H1 (cell line): ENCODE measurements at regions not wholly inside any gene's neighbourhood (a gene's known extent, or its start where the extent isn't known, plus 50 kb on each side); places are given as distances from the start of the nearest gene placed in this dataset.

ENCODE experiments used
- CTCF ChIA-PET: fragments of 300-600 bp; sonication (Branson Sonifier 250); formaldehyde crosslinking; loops from one replicate; lab custom pipeline; 2021; ENCODE audit not compliant: partially characterized antibody; lab: Charles Lee
- POLR2A ChIA-PET: fragments of 300-600 bp; sonication (Branson Sonifier 250); formaldehyde crosslinking; loops from one replicate; lab custom pipeline; 2021; ENCODE audit warnings: inconsistent platforms; ENCODE audit not compliant: partially characterized antibody; lab: Charles Lee
- DNase-seq, 2 experiments: peaks; one replicate each; pipeline versions ENCODE4 v3.0.0 to v3.0.0-alpha.2; 2010 to 2022; ENCODE audit warnings: low spot score in 2 of 2, low read depth in 1 of 2, mixed read lengths in 1 of 2
- FAIRE-seq: peaks from 2 replicates; lab custom pipeline; 2011; peaks lifted over from hg19 to GRCh38; lab: Jason Lieb, UNC
- H2AFZ ChIP-seq: 2 replicates; pipeline ENCODE4 v1.8.1; 2012; ENCODE audit warnings: low read length, inconsistent platforms
- H2AK5ac ChIP-seq: 2 replicates; pipeline ENCODE4 v1.6.1; 2013; ENCODE audit warnings: low read depth, low read length
- H2BK120ac ChIP-seq: replicated peaks from 2 replicates; pipeline ENCODE3; 2013; ENCODE audit warnings: low read depth, low read length, inconsistent platforms
- H2BK12ac ChIP-seq: 2 replicates; pipeline ENCODE4 v1.6.1; 2013; ENCODE audit warnings: low read depth, low read length
- H2BK15ac ChIP-seq: 2 replicates; pipeline ENCODE4 v1.6.1; 2013; ENCODE audit warnings: low read length
- H2BK20ac ChIP-seq: 2 replicates; pipeline ENCODE4 v1.6.1; 2013; ENCODE audit warnings: low read length
- H2BK5ac ChIP-seq: 2 replicates; pipeline ENCODE4 v1.6.1; 2013; ENCODE audit warnings: low read depth, low read length
- H3K14ac ChIP-seq: 2 replicates; pipeline ENCODE4 v1.6.1; 2013; ENCODE audit warnings: inconsistent platforms; ENCODE audit not compliant: insufficient read length
- H3K18ac ChIP-seq: 2 replicates; pipeline ENCODE4 v1.6.1; 2013; ENCODE audit warnings: low read length; ENCODE audit errors: extremely low read depth
- H3K23ac ChIP-seq: 2 replicates; pipeline ENCODE4 v1.6.1; 2013; ENCODE audit warnings: inconsistent platforms; ENCODE audit not compliant: insufficient read length
- H3K23me2 ChIP-seq: 2 replicates; pipeline ENCODE4 v1.6.1; 2013; ENCODE audit warnings: low read depth, low read length
- H3K27ac ChIP-seq: 2 replicates; pipeline ENCODE4 v1.6.1; 2011; ENCODE audit warnings: low read depth, low read length, inconsistent platforms
- H3K27me3 ChIP-seq, 4 experiments: replicated peaks in 1 of 4; 1 replicate in 1 of 4; 2 replicates in 3 of 4; pipeline versions ENCODE4 v1.6.1 to v1.8.1; 2011 to 2013; ENCODE audit warnings: low read length in 3 of 4, mild to moderate bottlenecking in 3 of 4, inconsistent platforms in 2 of 4, mixed read lengths in 2 of 4, moderate library complexity in 1 of 4; ENCODE audit not compliant: control insufficient read depth in 3 of 4, insufficient read depth in 3 of 4; ENCODE audit errors: extremely low read depth in 1 of 4
- H3K36me3 ChIP-seq, 4 experiments: 2 replicates each; pipeline versions ENCODE4 v1.6.1 to v1.8.1; 2011 to 2013; ENCODE audit warnings: mild to moderate bottlenecking in 4 of 4, low read length in 3 of 4, moderate library complexity in 2 of 4, control low read depth in 1 of 4, inconsistent platforms in 1 of 4; ENCODE audit not compliant: insufficient read depth in 4 of 4, control insufficient read depth in 2 of 4
- H3K4ac ChIP-seq: replicated peaks from 2 replicates; pipeline ENCODE3; 2013; ENCODE audit warnings: low read length, low read depth, mixed read lengths, inconsistent platforms; ENCODE audit not compliant: insufficient read length
- H3K4me1 ChIP-seq, 4 experiments: replicated peaks in 1 of 4; 1 replicate in 1 of 4; 2 replicates in 3 of 4; pipeline versions ENCODE4 v1.6.1 to v1.8.1; 2011 to 2013; ENCODE audit warnings: low read length in 3 of 4, inconsistent platforms in 2 of 4, mixed read lengths in 1 of 4; ENCODE audit not compliant: insufficient read depth in 4 of 4, control insufficient read depth in 3 of 4
- H3K4me2 ChIP-seq, 2 experiments: 2 replicates each; pipeline versions ENCODE4 v1.6.1 to v1.8.1; 2011 to 2013; ENCODE audit warnings: low read depth in 2 of 2, low read length in 2 of 2, control low read depth in 1 of 2, inconsistent platforms in 1 of 2, mild to moderate bottlenecking in 1 of 2; ENCODE audit not compliant: insufficient read depth in 1 of 2
- H3K4me3 ChIP-seq, 4 experiments: fragments of 200-600, 300-600 bp in 1 of 4; sonication (generic), shearing (Covaris generic), sonication (Bioruptor Twin) in 1 of 4; 2 replicates each; pipeline versions ENCODE4 v1.5.1 to v1.8.1; 2011 to 2016; ENCODE audit warnings: low read length in 4 of 4, low read depth in 3 of 4, control low read depth in 2 of 4, inconsistent platforms in 2 of 4, mild to moderate bottlenecking in 2 of 4, mixed read lengths in 1 of 4, moderate library complexity in 1 of 4; ENCODE audit not compliant: insufficient read depth in 2 of 4; ENCODE audit errors: extremely low read depth in 1 of 4
- H3K56ac ChIP-seq: replicated peaks from 2 replicates; pipeline ENCODE3; 2013; ENCODE audit warnings: low read depth, mild to moderate bottlenecking, mixed read lengths, low read length, inconsistent platforms; ENCODE audit not compliant: insufficient read length
- H3K79me1 ChIP-seq: 2 replicates; pipeline ENCODE4 v1.6.1; 2013; ENCODE audit warnings: low read depth, low read length, control low read depth
- H3K79me2 ChIP-seq, 2 experiments: 2 replicates each; pipeline versions ENCODE4 v1.6.1 to v1.8.1; 2012 to 2013; ENCODE audit warnings: low read length in 2 of 2, mild to moderate bottlenecking in 2 of 2, inconsistent platforms in 1 of 2; ENCODE audit not compliant: insufficient read depth in 2 of 2, control insufficient read depth in 1 of 2
- H3K9ac ChIP-seq, 4 experiments: replicated peaks in 1 of 4; 1 replicate in 1 of 4; 2 replicates in 3 of 4; pipeline versions ENCODE4 v1.6.1 to v1.8.1; 2011 to 2013; ENCODE audit warnings: low read depth in 3 of 4, low read length in 3 of 4, control low read depth in 2 of 4, mild to moderate bottlenecking in 2 of 4, moderate library complexity in 2 of 4, inconsistent platforms in 1 of 4; ENCODE audit errors: extremely low read depth in 1 of 4
- H3K9me3 ChIP-seq, 2 experiments: 2 replicates each; pipeline versions ENCODE4 v1.6.1 to v1.8.1; 2012 to 2013; ENCODE audit warnings: mild to moderate bottlenecking in 2 of 2, moderate library complexity in 2 of 2, control low read depth in 1 of 2, inconsistent platforms in 1 of 2, low read depth in 1 of 2, low read length in 1 of 2, mixed read lengths in 1 of 2; ENCODE audit not compliant: insufficient read depth in 2 of 2
- H4K20me1 ChIP-seq, 2 experiments: replicated peaks in 1 of 2; 2 replicates each; pipeline versions ENCODE3 to v1.8.1; 2011 to 2013; ENCODE audit warnings: inconsistent platforms in 2 of 2, low read length in 2 of 2, mild to moderate bottlenecking in 1 of 2; ENCODE audit not compliant: insufficient read depth in 2 of 2, control insufficient read depth in 1 of 2
- H4K5ac ChIP-seq: 2 replicates; pipeline ENCODE4 v1.6.1; 2013; ENCODE audit warnings: low read length, low read depth, mixed read lengths, inconsistent platforms; ENCODE audit not compliant: insufficient read length
- H4K8ac ChIP-seq: 2 replicates; pipeline ENCODE4 v1.8.0; 2013; ENCODE audit warnings: mild to moderate bottlenecking, moderate library complexity, low read length, inconsistent platforms; ENCODE audit not compliant: insufficient read depth; ENCODE audit errors: extremely low read depth
- H4K91ac ChIP-seq: replicated peaks from 2 replicates; pipeline ENCODE3; 2013; ENCODE audit warnings: low read length, mixed read lengths, inconsistent platforms; ENCODE audit not compliant: insufficient read length
- CEBPB ChIP-seq: IDR thresholded peaks from 2 replicates; pipeline ENCODE4 v1.6.1; 2012; ENCODE audit warnings: low read depth, low read length
- SUZ12 ChIP-seq: fragments of 200-600 bp; sonication (generic); IDR thresholded peaks from 2 replicates; pipeline ENCODE4 v1.6.1; 2012; ENCODE audit warnings: mild to moderate bottlenecking, inconsistent platforms, low read length, moderate library complexity, mixed read lengths
- WGBS, 2 experiments: shearing (Covaris generic) in 1 of 2; methylation state at CpG; one replicate each; pipeline versions ENCODE4 v1.1.6 to v1.1.7; 2013 to 2015; ENCODE audit warnings: low lambda C conversion rate in 2 of 2, mixed read lengths in 2 of 2, inconsistent platforms in 1 of 2, low coverage in 1 of 2, missing lambda C conversion rate in 1 of 2; ENCODE audit not compliant: insufficient replicate concordance in 2 of 2, insufficient coverage in 1 of 2, insufficient read length in 1 of 2; ENCODE audit errors: extremely low coverage in 1 of 2, missing lambda C conversion rate in 1 of 2; 5-methylcytosine and 5-hydroxymethylcytosine counted together

DNA sequence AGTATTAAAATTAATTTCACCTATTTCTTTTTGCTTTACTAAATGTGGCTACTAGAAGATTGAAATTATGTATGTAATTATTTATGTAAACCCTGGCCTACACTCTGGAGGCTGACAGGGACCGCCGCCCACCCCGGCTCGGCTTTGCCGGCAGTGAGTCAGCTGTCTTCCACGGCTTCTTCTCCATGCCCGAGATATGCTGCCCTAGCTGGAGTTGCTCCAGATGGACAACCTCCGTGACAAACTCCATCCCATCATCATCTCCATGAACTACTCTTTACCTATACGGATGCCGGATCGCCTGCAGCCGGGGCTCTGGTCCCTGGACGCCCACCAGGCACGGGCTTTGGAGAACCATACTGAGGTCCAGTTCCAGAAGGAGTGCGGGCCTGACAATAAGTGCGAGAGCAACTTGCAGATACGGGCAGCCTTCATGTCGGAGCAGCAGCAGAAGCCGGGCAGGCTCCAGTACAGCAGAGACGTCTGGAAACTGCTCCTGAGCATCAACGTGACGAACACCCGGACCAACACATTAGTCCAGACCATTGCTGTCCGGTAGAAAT, 86.9 kb upstream of the NID2 start:
- DNase-seq, result no peak
- H2BK20ac ChIP-seq, result no peak overlapping the region
- ChIA-PET CTCF (no interaction called here), POLR2A (no interaction called here)
- no peak overlapping the region for H4K91ac ChIP-seq
- no peak for TF ChIP-seq CEBPB
- no peak for TF ChIP-seq SUZ12
- no peaks in the 10 kb centered on the region for H3K4me1 ChIP-seq
- no peak overlapping the region for H4K8ac ChIP-seq
- H2BK15ac ChIP-seq, result no peak overlapping the region
- no peaks in the 10 kb centered on the region for H3K79me1 ChIP-seq
- H2AK5ac ChIP-seq, result no peak overlapping the region
- no peak overlapping the region for H2BK12ac ChIP-seq
- no peak for FAIRE-seq
- no peak overlapping the region for H3K4me2 ChIP-seq
- H3K27ac ChIP-seq, result no peak overlapping the region
- no peak overlapping the region for H2BK120ac ChIP-seq
- H3K9ac ChIP-seq, result no peak overlapping the region
- H3K23ac ChIP-seq, result no peak overlapping the region
- H3K4me3 ChIP-seq, result no peak overlapping the region
- no peaks in the 10 kb centered on the region for H3K36me3 ChIP-seq
- no peak overlapping the region for H3K56ac ChIP-seq
- no peak overlapping the region for H4K5ac ChIP-seq
- H3K27me3 ChIP-seq, result no peaks in the 10 kb centered on the region
- H3K79me2 ChIP-seq, result no peaks in the 10 kb centered on the region
- H2AFZ ChIP-seq, result no peak overlapping the region
- WGBS, 2 experiments, result 94% methylated on average over 22 of the region's 24 CpGs; no CpG with 5 or more reads in 1 of the 2 experiments
- no peaks in the 10 kb centered on the region for H4K20me1 ChIP-seq
- no peak overlapping the region for H3K14ac ChIP-seq
- no peak overlapping the region for H2BK5ac ChIP-seq
- H3K4ac ChIP-seq, result no peak overlapping the region
- H3K18ac ChIP-seq, result no peak overlapping the region
- no peaks in the 10 kb centered on the region; a peak in 1 of 4 replicates for H3K9me3 ChIP-seq
- H3K23me2 ChIP-seq, result no peaks in the 10 kb centered on the region
